SH-SY5Y (cell line): ENCODE measurements at regions not wholly inside any gene's neighbourhood (a gene's known extent, or its start where the extent isn't known, plus 50 kb on each side); places are given as distances from the start of the nearest gene placed in this dataset.

ENCODE experiments used
- GATA2 ChIP-seq: IDR thresholded peaks from 2 replicates; pipeline ENCODE4 v1.6.1; 2011; ENCODE audit warnings: mild to moderate bottlenecking, low read depth, low read length
- GATA3 ChIP-seq: IDR thresholded peaks from 2 replicates; pipeline ENCODE4 v1.6.1; 2011; ENCODE audit warnings: low read depth, mild to moderate bottlenecking, low read length, moderate library complexity

GRCh38 chr11:119989159-119989821 is 148.6 kb downstream of the TRIM29 start:
- TF ChIP-seq GATA2, result no peak
- no peak for TF ChIP-seq GATA3

- TF ChIP-seq GATA3 (no peak), GATA2 (no peak)
Measured at GRCh38 chr11:119985551-119985950, 152.4 kb downstream of the TRIM29 start.

- no peak for TF ChIP-seq GATA2
- no peak for TF ChIP-seq GATA3
Measured at GRCh38 chr11:119983816-119984215, 154.1 kb downstream of the TRIM29 start.

GRCh38 chr11:119983240-119983732 is 154.6 kb downstream of the TRIM29 start:
- TF ChIP-seq GATA2 (no peak), GATA3 (no peak)

GRCh38 chr11:119982517-119983239 is 155.2 kb downstream of the TRIM29 start:
- no peak for TF ChIP-seq GATA3

GRCh38 chr11:119980431-119980830 is 157.5 kb downstream of the TRIM29 start:
- TF ChIP-seq GATA2 (no peak), GATA3 (no peak)

- no peak for TF ChIP-seq GATA3
- no peak for TF ChIP-seq GATA2
Measured at GRCh38 chr11:119979701-119980100, 158.2 kb downstream of the TRIM29 start.

- no peak for TF ChIP-seq GATA3
- TF ChIP-seq GATA2, result no peak
Measured at GRCh38 chr11:119978696-119979095, 159.2 kb downstream of the TRIM29 start.

- TF ChIP-seq GATA3 (no peak), GATA2 (no peak)
Measured at GRCh38 chr11:119977881-119978280, 160.0 kb downstream of the TRIM29 start.

- TF ChIP-seq GATA3 (no peak), GATA2 (no peak)
Measured at GRCh38 chr11:119977561-119977860, 160.4 kb downstream of the TRIM29 start.

GRCh38 chr11:119976805-119977560 is 160.9 kb downstream of the TRIM29 start:
- no peak for TF ChIP-seq GATA3

GRCh38 chr11:119975561-119976152 is 162.3 kb downstream of the TRIM29 start:
- TF ChIP-seq GATA3 (no peak), GATA2 (no peak)

- TF ChIP-seq GATA2 (no peak), GATA3 (no peak)
Measured at GRCh38 chr11:119974467-119974866, 163.4 kb downstream of the TRIM29 start.

- TF ChIP-seq GATA2 (no peak), GATA3 (no peak)
Measured at GRCh38 chr11:119974051-119974450, 163.9 kb downstream of the TRIM29 start.

GRCh38 chr11:119972281-119972680 is 165.6 kb downstream of the TRIM29 start:
- TF ChIP-seq GATA3, result no peak
- no peak for TF ChIP-seq GATA2
